ENCODE measurements at regions not wholly inside any gene's neighbourhood (a gene's known extent, or its start where the extent isn't known, plus 50 kb on each side); places are given as distances from the start of the nearest gene placed in this dataset.

GRCh38 chr2:17311106-17311619 is 207.1 kb downstream of the RAD51AP2 start:
- FAIRE-seq (no peak), DNase-seq (ENCODE audit: extremely low spot score, insufficient read length, low read depth) (no peak)

GRCh38 chr2:17309741-17310339 is 208.4 kb downstream of the RAD51AP2 start:
- DNase-seq (ENCODE audit: extremely low spot score, insufficient read length, low read depth) (peak; percentile 8), FAIRE-seq (peak; percentile 90)

- FAIRE-seq (no peak), DNase-seq (ENCODE audit: extremely low spot score, insufficient read length, low read depth) (no peak)
Measured at GRCh38 chr2:17309181-17309580, 209.1 kb downstream of the RAD51AP2 start.

- FAIRE-seq (no peak), DNase-seq (ENCODE audit: extremely low spot score, insufficient read length, low read depth) (no peak)
Measured at GRCh38 chr2:17306706-17307105, 211.5 kb downstream of the RAD51AP2 start.

GRCh38 chr2:17306219-17306618 is 212.0 kb downstream of the RAD51AP2 start:
- DNase-seq (ENCODE audit: extremely low spot score, insufficient read length, low read depth), result no peak
- no peak for FAIRE-seq

GRCh38 chr2:17303521-17303920 is 214.7 kb downstream of the RAD51AP2 start:
- DNase-seq (ENCODE audit: extremely low spot score, insufficient read length, low read depth) (no peak), FAIRE-seq (no peak)

- no peak for DNase-seq (ENCODE audit: extremely low spot score, insufficient read length, low read depth)
- no peak for FAIRE-seq
Measured at GRCh38 chr2:17303054-17303453, 215.2 kb downstream of the RAD51AP2 start.

GRCh38 chr2:17302281-17302680 is 216.0 kb downstream of the RAD51AP2 start:
- FAIRE-seq (no peak), DNase-seq (ENCODE audit: extremely low spot score, insufficient read length, low read depth) (no peak)

- FAIRE-seq, result no peak
- no peak for DNase-seq (ENCODE audit: extremely low spot score, insufficient read length, low read depth)
Measured at GRCh38 chr2:17301437-17301836, 216.8 kb downstream of the RAD51AP2 start.

GRCh38 chr2:17299891-17300540 is 218.2 kb downstream of the RAD51AP2 start:
- DNase-seq (ENCODE audit: extremely low spot score, insufficient read length, low read depth) (no peak), FAIRE-seq (no peak)

GRCh38 chr2:17298453-17298852 is 219.8 kb downstream of the RAD51AP2 start:
- no peak for DNase-seq (ENCODE audit: extremely low spot score, insufficient read length, low read depth)
- FAIRE-seq, result no peak

- no peak for FAIRE-seq
Measured at GRCh38 chr2:17296686-17297085, 221.6 kb downstream of the RAD51AP2 start.

GRCh38 chr2:17289669-17290068 is 228.6 kb downstream of the RAD51AP2 start:
- FAIRE-seq, result no peak
- no peak for DNase-seq (ENCODE audit: extremely low spot score, insufficient read length, low read depth)

More at GRCh38 chr2:17296686-17297085, 221.6 kb downstream of the RAD51AP2 start:
- DNase-seq (ENCODE audit: extremely low spot score, insufficient read length, low read depth), result no peak

- FAIRE-seq (no peak), DNase-seq (ENCODE audit: extremely low spot score, insufficient read length, low read depth) (no peak)
Measured at GRCh38 chr2:17287183-17287582, 231.1 kb downstream of the RAD51AP2 start.

- DNase-seq (ENCODE audit: extremely low spot score, insufficient read length, low read depth) (no peak), FAIRE-seq (no peak)
Measured at GRCh38 chr2:17282826-17283225, 235.4 kb downstream of the RAD51AP2 start.

- no peak for FAIRE-seq
- no peak for DNase-seq (ENCODE audit: extremely low spot score, insufficient read length, low read depth)
Measured at GRCh38 chr2:17282245-17282644, 236.0 kb downstream of the RAD51AP2 start.

GRCh38 chr2:17276220-17276619 is 242.0 kb downstream of the RAD51AP2 start:
- FAIRE-seq, result no peak

GRCh38 chr2:17272652-17273525 is 245.4 kb downstream of the RAD51AP2 start:
- DNase-seq (ENCODE audit: extremely low spot score, insufficient read length, low read depth) (no peak), FAIRE-seq (no peak)

More at GRCh38 chr2:17276220-17276619, 242.0 kb downstream of the RAD51AP2 start:
- no peak for DNase-seq (ENCODE audit: extremely low spot score, insufficient read length, low read depth)

GRCh38 chr2:17272170-17272569 is 246.1 kb downstream of the RAD51AP2 start:
- no peak for FAIRE-seq

GRCh38 chr2:17271416-17271815 is 246.8 kb downstream of the RAD51AP2 start:
- DNase-seq (ENCODE audit: extremely low spot score, insufficient read length, low read depth) (no peak), FAIRE-seq (no peak)

More at GRCh38 chr2:17272170-17272569, 246.1 kb downstream of the RAD51AP2 start:
- no peak for DNase-seq (ENCODE audit: extremely low spot score, insufficient read length, low read depth)

- FAIRE-seq (no peak), DNase-seq (ENCODE audit: extremely low spot score, insufficient read length, low read depth) (no peak)
Measured at GRCh38 chr2:17270894-17271293, 247.3 kb downstream of the RAD51AP2 start.
